Keratinocyte (primary cell): ENCODE measurements at regions not wholly inside any gene's neighbourhood (a gene's known extent, or its start where the extent isn't known, plus 50 kb on each side); places are given as distances from the start of the nearest gene placed in this dataset.

Source experiments
- DNase-seq: peaks from one replicate; pipeline ENCODE4 v3.0.0-alpha.2; 2011; ENCODE audit warnings: low read depth, missing footprints, low spot score
- FAIRE-seq: peaks from 2 replicates; lab custom pipeline; 2011; peaks lifted over from hg19 to GRCh38; lab: Jason Lieb, UNC
- H2AFZ ChIP-seq: 2 replicates; pipeline ENCODE4 v1.6.0; 2012; ENCODE audit warnings: low read length, control low read depth, inconsistent platforms; ENCODE audit not compliant: control insufficient read depth
- H3K27ac ChIP-seq: 2 replicates; pipeline ENCODE4 v1.5.1; 2011; ENCODE audit warnings: low read length; ENCODE audit not compliant: control insufficient read depth, insufficient read depth
- H3K27me3 ChIP-seq: 3 replicates; pipeline ENCODE4 v1.6.0; 2011; ENCODE audit warnings: low read length; ENCODE audit not compliant: control insufficient read depth, insufficient read depth; ENCODE audit errors: extremely low read depth
- H3K36me3 ChIP-seq, 2 experiments: 2 replicates in 1 of 2; 3 replicates in 1 of 2; pipeline ENCODE4 v1.5.1; 2011; ENCODE audit warnings: low read length in 2 of 2, mild to moderate bottlenecking in 1 of 2; ENCODE audit not compliant: control insufficient read depth in 2 of 2, insufficient read depth in 2 of 2; ENCODE audit errors: extremely low read depth in 1 of 2
- H3K4me1 ChIP-seq: 3 replicates; pipeline ENCODE4 v1.5.1; 2011; ENCODE audit warnings: low read length; ENCODE audit not compliant: control insufficient read depth, insufficient read depth; ENCODE audit errors: extremely low read depth
- H3K4me2 ChIP-seq: 3 replicates; pipeline ENCODE4 v1.6.0; 2011; ENCODE audit warnings: low read depth, low read length; ENCODE audit not compliant: control insufficient read depth, insufficient read depth; ENCODE audit errors: extremely low read depth
- H3K4me3 ChIP-seq, 3 experiments: fragments of 200-600 bp in 1 of 3; sonication (generic) in 1 of 3; 2 replicates in 2 of 3; 3 replicates in 1 of 3; pipeline ENCODE4 v1.5.1; 2011 to 2016; ENCODE audit warnings: low read length in 3 of 3, mild to moderate bottlenecking in 3 of 3, control low read depth in 2 of 3, inconsistent platforms in 1 of 3, low read depth in 1 of 3, mixed read lengths in 1 of 3, mixed run types in 1 of 3, moderate library complexity in 1 of 3; ENCODE audit not compliant: control insufficient read depth in 2 of 3, insufficient read depth in 2 of 3; ENCODE audit errors: extremely low read depth in 1 of 3
- H3K79me2 ChIP-seq: 2 replicates; pipeline ENCODE4 v1.6.0; 2012; ENCODE audit warnings: low read length; ENCODE audit not compliant: control insufficient read depth, insufficient read depth
- H3K9ac ChIP-seq: 3 replicates; pipeline ENCODE4 v1.6.0; 2011; ENCODE audit warnings: low read length; ENCODE audit not compliant: control insufficient read depth, insufficient read depth; ENCODE audit errors: extremely low read depth
- H3K9me1 ChIP-seq: 3 replicates; pipeline ENCODE4 v1.6.0; 2011; ENCODE audit warnings: low read length; ENCODE audit not compliant: control insufficient read depth, insufficient read depth; ENCODE audit errors: extremely low read depth
- H3K9me3 ChIP-seq: 2 replicates; pipeline ENCODE4 v1.5.1; 2012; ENCODE audit warnings: low read depth, low read length; ENCODE audit not compliant: control insufficient read depth
- H4K20me1 ChIP-seq: 3 replicates; pipeline ENCODE4 v1.6.0; 2011; ENCODE audit warnings: low read length; ENCODE audit not compliant: control insufficient read depth, insufficient read depth; ENCODE audit errors: extremely low read depth
- CTCF ChIP-seq, 3 experiments: IDR thresholded peaks in 1 of 3; conservative IDR thresholded peaks in 1 of 3; optimal IDR thresholded peaks in 1 of 3; 2 replicates in 2 of 3; 3 replicates in 1 of 3; pipeline versions ENCODE3 to v1.5.1; 2011; ENCODE audit warnings: low read length in 3 of 3, mild to moderate bottlenecking in 3 of 3, moderate library complexity in 2 of 3, control low read depth in 1 of 3, inconsistent platforms in 1 of 3; ENCODE audit not compliant: insufficient read depth in 2 of 3; ENCODE audit errors: extremely low read depth in 1 of 3
- EZH2 ChIP-seq: IDR thresholded peaks from one replicate; pipeline ENCODE4 v1.6.1; 2012; ENCODE audit warnings: inconsistent platforms, mild to moderate bottlenecking, low read length, moderate library complexity
- dilution Hi-C: fragments of 300-500 bp; cut with MboI; formaldehyde crosslinking; loops from one replicate; pipeline ENCODE4 v1.7.0; 2020; ENCODE audit warnings: low sequenced_read_pairs; ENCODE audit not compliant: extremely low pct_ligation_motif_present

- no peak for TF ChIP-seq CTCF (optimal IDR thresholded peaks at IDR 0.05 in 1 of 3, IDR thresholded peaks at IDR 0.05 in 1 of 3, conservative IDR thresholded peaks at IDR 0.05 in 1 of 3; ENCODE audit: extremely low read depth in 1 of 3, insufficient read depth in 2 of 3, low read length in 3 of 3)
- TF ChIP-seq EZH2: no peak
- FAIRE-seq (no peak), DNase-seq (no peak)
- Histone ChIP-seq H3K27ac (no peak overlapping the region), H2AFZ (no peak overlapping the region), H3K9me1 (no peaks in the 10 kb centered on the region), H3K4me3 (no peak overlapping the region), H3K9me3 (no peaks in the 10 kb centered on the region), H3K36me3 (no peaks in the 10 kb centered on the region), H3K4me2 (no peak overlapping the region), H3K79me2 (no peaks in the 10 kb centered on the region), H3K4me1 (no peaks in the 10 kb centered on the region), H3K9ac (no peak overlapping the region), H3K27me3 (no peaks in the 10 kb centered on the region), H4K20me1 (no peaks in the 10 kb centered on the region)
- dilution Hi-C loops: no loop called here
Observed at GRCh38 chr4:18533262-18533775, 511.8 kb upstream of the LCORL start.

- no peaks in the 10 kb centered on the region for H3K36me3 ChIP-seq
- no peaks in the 10 kb centered on the region for H3K9me1 ChIP-seq
- no peak overlapping the region for H3K27ac ChIP-seq
- no peak overlapping the region for H3K4me2 ChIP-seq
- no peak for DNase-seq
- dilution Hi-C loops: no loop called here
- no peak overlapping the region for H2AFZ ChIP-seq
- H3K27me3 ChIP-seq: no peaks in the 10 kb centered on the region
- no peaks in the 10 kb centered on the region for H4K20me1 ChIP-seq
- no peaks in the 10 kb centered on the region for H3K4me1 ChIP-seq
- H3K9me3 ChIP-seq: no peaks in the 10 kb centered on the region
- H3K4me3 ChIP-seq: no peak overlapping the region
- H3K79me2 ChIP-seq: no peaks in the 10 kb centered on the region
- no peak overlapping the region for H3K9ac ChIP-seq
- FAIRE-seq: no peak
- no peak for TF ChIP-seq EZH2
Observed at GRCh38 chr4:18531731-18532130, 510.2 kb upstream of the LCORL start.

GRCh38 chr4:18529482-18529881 lies 507.9 kb upstream of the LCORL start:
- Histone ChIP-seq H3K36me3 (no peaks in the 10 kb centered on the region), H3K4me2 (no peak overlapping the region), H3K4me3 (no peak overlapping the region), H3K27ac (no peak overlapping the region), H4K20me1 (no peaks in the 10 kb centered on the region), H3K79me2 (no peaks in the 10 kb centered on the region), H2AFZ (no peak overlapping the region), H3K27me3 (no peaks in the 10 kb centered on the region), H3K4me1 (no peaks in the 10 kb centered on the region), H3K9me3 (no peaks in the 10 kb centered on the region), H3K9ac (no peak overlapping the region), H3K9me1 (no peaks in the 10 kb centered on the region)
- DNase-seq (no peak), FAIRE-seq (no peak)
- dilution Hi-C loops: no loop called here
- TF ChIP-seq CTCF (optimal IDR thresholded peaks at IDR 0.05 in 1 of 3, IDR thresholded peaks at IDR 0.05 in 1 of 3, conservative IDR thresholded peaks at IDR 0.05 in 1 of 3; ENCODE audit: extremely low read depth in 1 of 3, insufficient read depth in 2 of 3, low read length in 3 of 3): no peak
